Mesodermal cell (in vitro differentiated cells): ENCODE measurements at regions not wholly inside any gene's neighbourhood (a gene's known extent, or its start where the extent isn't known, plus 50 kb on each side); places are given as distances from the start of the nearest gene placed in this dataset.
"Not testable (repeated sequence)": the region's sequence is repeated elsewhere in the genome, so short reads cannot be mapped to it uniquely, and the experiment has no call there.

Experiments used
- H3K27ac ChIP-seq: 2 replicates; pipeline ENCODE4 v1.7.0; 2013; ENCODE audit warnings: mild to moderate bottlenecking, low read depth, low read length, moderate library complexity; ENCODE audit not compliant: severe bottlenecking
- H3K36me3 ChIP-seq: 2 replicates; pipeline ENCODE4 v1.7.1; 2013; ENCODE audit warnings: mild to moderate bottlenecking, low read length, moderate library complexity; ENCODE audit not compliant: control insufficient read depth, insufficient read depth
- H3K4me1 ChIP-seq: one replicate; pipeline ENCODE4 v1.7.1; 2013; ENCODE audit warnings: mild to moderate bottlenecking, low read length; ENCODE audit not compliant: insufficient read depth, control insufficient read depth, poor library complexity, severe bottlenecking
- H3K4me3 ChIP-seq: 2 replicates; pipeline ENCODE4 v1.7.0; 2013; ENCODE audit warnings: low read length, control low read depth, mild to moderate bottlenecking; ENCODE audit not compliant: insufficient read depth, poor library complexity, severe bottlenecking; ENCODE audit errors: extremely low read depth
- H3K9me3 ChIP-seq: 2 replicates; pipeline ENCODE4 v1.7.1; 2013; ENCODE audit warnings: mild to moderate bottlenecking, low read length, moderate library complexity; ENCODE audit not compliant: control insufficient read depth
- WGBS, 2 experiments: methylation state at CpG; one replicate each; pipeline ENCODE4 v1.1.5; 2013; ENCODE audit warnings: missing lambda C conversion rate in 2 of 2; ENCODE audit not compliant: insufficient coverage in 2 of 2; 5-methylcytosine and 5-hydroxymethylcytosine counted together

DNA sequence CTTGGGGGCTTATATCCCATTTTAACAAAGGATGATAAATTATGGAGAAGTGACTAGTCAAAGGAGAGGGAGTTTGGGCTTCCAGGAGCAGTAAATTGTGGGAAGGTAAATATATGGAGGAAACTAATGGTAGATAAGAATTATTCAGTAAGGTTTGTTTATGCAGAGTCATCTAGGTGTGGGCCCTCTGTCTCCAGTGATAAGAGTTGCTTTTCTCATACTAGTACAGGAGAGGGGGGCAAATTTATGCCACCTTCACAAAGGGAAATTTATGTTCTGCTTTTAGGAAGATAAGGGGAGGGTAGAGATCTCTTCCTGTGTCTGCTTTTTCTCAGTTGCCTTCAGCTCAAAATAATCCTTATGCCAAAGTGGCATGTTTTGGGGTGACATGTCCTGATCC is 383.7 kb upstream of the PPP2R3A start:
- Histone ChIP-seq H3K9me3 (peaks cover 6% of the 10 kb centered on the region), H3K36me3 (no peaks in the 10 kb centered on the region), H3K27ac (no peak overlapping the region), H3K4me1 (no peaks in the 10 kb centered on the region), H3K4me3 (no peak overlapping the region)

DNA sequence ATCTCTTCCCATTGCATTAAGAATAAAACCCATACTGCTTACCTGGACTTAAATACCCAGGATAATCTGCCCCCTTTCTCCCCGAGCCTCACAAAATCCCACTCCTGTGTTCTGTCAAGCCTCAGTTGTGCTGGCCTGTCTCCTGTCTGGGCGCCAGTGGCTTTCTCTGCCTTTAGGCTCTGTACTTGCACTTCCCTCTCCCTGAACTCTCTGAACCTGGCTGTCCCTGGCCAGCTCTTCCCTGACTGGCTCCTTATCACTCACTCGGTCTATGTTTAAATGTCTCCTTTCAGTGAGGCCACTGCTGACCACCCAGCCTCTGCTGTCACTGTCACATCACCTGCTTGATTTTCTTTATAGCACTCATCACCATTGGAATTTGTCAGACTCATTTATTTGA is 382.7 kb upstream of the PPP2R3A start:
- WGBS, 2 experiments, result 63 to 71% methylated on average over 3 of the region's 3 CpGs
- H3K9me3 ChIP-seq, result peaks cover 6% of the 10 kb centered on the region
- no peaks in the 10 kb centered on the region for H3K4me1 ChIP-seq
- no peak overlapping the region for H3K27ac ChIP-seq
- no peaks in the 10 kb centered on the region for H3K36me3 ChIP-seq
- H3K4me3 ChIP-seq, result no peak overlapping the region

GRCh38 chr3:135596563-135596962 is 369.0 kb upstream of the PPP2R3A start:
- no peak overlapping the region for H3K27ac ChIP-seq
- no peaks in the 10 kb centered on the region for H3K36me3 ChIP-seq
- H3K4me1 ChIP-seq, result no peaks in the 10 kb centered on the region
- WGBS, 2 experiments, result 100% methylated on average over 1 of the region's 2 CpGs; no CpG with 5 or more reads in 1 of the 2 experiments
- H3K9me3 ChIP-seq, result no peaks in the 10 kb centered on the region
- no peak overlapping the region for H3K4me3 ChIP-seq

DNA sequence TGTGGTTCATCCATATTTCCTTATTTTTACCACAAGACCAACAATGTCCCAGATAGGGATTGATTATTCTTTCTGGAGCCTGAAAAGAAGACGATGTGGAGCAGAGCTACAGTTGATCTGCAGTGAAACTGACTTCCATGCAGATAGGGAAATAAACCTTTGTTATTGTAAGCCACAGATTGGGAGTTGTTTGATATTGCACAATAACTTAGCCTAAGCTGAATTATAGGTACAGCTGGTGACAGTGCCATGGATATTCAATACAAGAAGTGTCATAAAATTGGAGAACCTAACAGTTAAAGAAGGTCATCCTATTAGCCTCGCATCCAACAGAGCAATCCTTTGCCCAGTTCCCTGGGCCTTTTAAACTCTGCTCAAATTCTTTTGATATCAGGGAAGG is 367.7 kb upstream of the PPP2R3A start:
- WGBS, 2 experiments, result 89 to 90% methylated on average over 1 to 2 of the region's 2 CpGs
- Histone ChIP-seq H3K4me1 (no peaks in the 10 kb centered on the region), H3K9me3 (no peaks in the 10 kb centered on the region), H3K27ac (no peak overlapping the region), H3K4me3 (no peak overlapping the region), H3K36me3 (no peaks in the 10 kb centered on the region)

GRCh38 chr3:135598597-135598996 is 366.9 kb upstream of the PPP2R3A start:
- H3K4me1 ChIP-seq, result no peaks in the 10 kb centered on the region
- H3K36me3 ChIP-seq, result no peaks in the 10 kb centered on the region
- no peaks in the 10 kb centered on the region for H3K9me3 ChIP-seq
- H3K27ac ChIP-seq, result no peak overlapping the region
- H3K4me3 ChIP-seq, result no peak overlapping the region
- no CpG with 5 or more reads among the region's 2 CpGs for WGBS, 2 experiments

GRCh38 chr3:135604512-135604911 is 361.0 kb upstream of the PPP2R3A start:
- H3K27ac ChIP-seq, H3K4me1 ChIP-seq, H3K36me3 ChIP-seq, H3K9me3 ChIP-seq, H3K4me3 ChIP-seq: not testable (repeated sequence)
- 83 to 95% methylated on average over 2 to 3 of the region's 10 CpGs for WGBS, 2 experiments

- Histone ChIP-seq H3K27ac (no peak overlapping the region), H3K36me3 (no peaks in the 10 kb centered on the region), H3K9me3 (peaks cover 3% of the 10 kb centered on the region), H3K4me1 (no peaks in the 10 kb centered on the region), H3K4me3 (no peak overlapping the region)
- WGBS, 2 experiments, result 91 to 100% methylated on average over 1 to 4 of the region's 4 CpGs
These were observed 347.4 kb upstream of the PPP2R3A start for GRCh38 chr3:135618123-135618522.

GRCh38 chr3:135621184-135621920 is 344.2 kb upstream of the PPP2R3A start:
- Histone ChIP-seq H3K27ac (no peak overlapping the region), H3K4me3 (no peak overlapping the region), H3K9me3 (no peaks in the 10 kb centered on the region), H3K36me3 (no peaks in the 10 kb centered on the region), H3K4me1 (no peaks in the 10 kb centered on the region)
- 82 to 91% methylated on average over 2 to 3 of the region's 3 CpGs for WGBS, 2 experiments

DNA sequence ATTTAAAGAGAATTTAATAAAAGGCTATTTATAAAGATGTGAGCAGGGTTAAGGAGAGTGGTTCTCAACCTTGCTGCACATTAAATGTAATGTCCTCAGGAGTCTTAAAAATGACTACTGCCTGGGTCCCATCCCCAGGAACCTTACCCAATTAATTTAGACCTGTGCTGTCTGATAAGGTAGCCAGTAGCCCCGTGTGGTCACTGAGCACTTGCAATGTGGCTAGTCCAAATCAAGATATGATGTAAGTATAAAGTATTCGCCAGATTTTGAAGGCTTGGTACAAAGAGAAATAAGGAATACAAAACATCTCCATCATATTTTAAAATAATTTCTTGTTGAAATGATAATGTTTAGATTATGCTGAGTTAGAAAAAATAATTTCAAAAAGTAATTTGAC is 343.3 kb upstream of the PPP2R3A start:
- Histone ChIP-seq H3K36me3 (no peaks in the 10 kb centered on the region), H3K27ac (no peak overlapping the region), H3K4me3 (no peak overlapping the region), H3K9me3 (no peaks in the 10 kb centered on the region), H3K4me1 (no peaks in the 10 kb centered on the region)
- WGBS, 2 experiments, result no CpG with 5 or more reads among the region's 2 CpGs

DNA sequence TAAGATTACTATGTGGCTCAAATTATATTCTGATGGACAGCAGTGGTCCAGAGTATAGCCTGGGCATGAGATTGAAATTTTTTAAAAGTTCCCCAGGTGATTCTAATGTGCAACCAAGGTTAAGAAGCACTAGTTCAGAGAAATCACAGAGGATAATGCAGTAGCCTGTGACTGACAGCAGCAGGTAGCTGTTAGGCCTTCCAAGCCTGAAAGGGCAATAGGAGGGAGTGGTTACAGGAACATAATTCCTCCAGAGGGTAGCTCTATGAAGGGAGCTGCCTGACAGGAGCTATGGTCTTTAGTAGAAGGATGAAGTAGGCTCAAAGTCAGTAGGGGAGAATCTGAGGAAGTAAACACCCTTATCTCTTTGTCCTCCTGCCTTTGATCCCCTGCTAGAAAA is 342.9 kb upstream of the PPP2R3A start:
- H3K36me3 ChIP-seq, result no peaks in the 10 kb centered on the region
- no peak overlapping the region for H3K4me3 ChIP-seq
- H3K27ac ChIP-seq, result no peak overlapping the region
- H3K9me3 ChIP-seq, result no peaks in the 10 kb centered on the region
- H3K4me1 ChIP-seq, result no peaks in the 10 kb centered on the region

- H3K36me3 ChIP-seq, result no peaks in the 10 kb centered on the region
- no CpG with 5 or more reads among the region's 2 CpGs for WGBS, 2 experiments
These were observed 342.0 kb upstream of the PPP2R3A start for GRCh38 chr3:135623558-135623957.

More at GRCh38 chr3:135623558-135623957, 342.0 kb upstream of the PPP2R3A start:
- Histone ChIP-seq H3K4me1 (no peaks in the 10 kb centered on the region), H3K9me3 (no peaks in the 10 kb centered on the region), H3K4me3 (no peak overlapping the region), H3K27ac (no peak overlapping the region)
